IPS-NIHi7 (cell line): ENCODE measurements at regions not wholly inside any gene's neighbourhood (a gene's known extent, or its start where the extent isn't known, plus 50 kb on each side); places are given as distances from the start of the nearest gene placed in this dataset.
"Not testable (repeated sequence)": the region's sequence is repeated elsewhere in the genome, so short reads cannot be mapped to it uniquely, and the experiment has no call there.

Experiments used
- DNase-seq: peaks from one replicate; pipeline ENCODE4 v3.0.0; 2012; ENCODE audit warnings: mixed read lengths; ENCODE audit errors: extremely low spot score

DNA sequence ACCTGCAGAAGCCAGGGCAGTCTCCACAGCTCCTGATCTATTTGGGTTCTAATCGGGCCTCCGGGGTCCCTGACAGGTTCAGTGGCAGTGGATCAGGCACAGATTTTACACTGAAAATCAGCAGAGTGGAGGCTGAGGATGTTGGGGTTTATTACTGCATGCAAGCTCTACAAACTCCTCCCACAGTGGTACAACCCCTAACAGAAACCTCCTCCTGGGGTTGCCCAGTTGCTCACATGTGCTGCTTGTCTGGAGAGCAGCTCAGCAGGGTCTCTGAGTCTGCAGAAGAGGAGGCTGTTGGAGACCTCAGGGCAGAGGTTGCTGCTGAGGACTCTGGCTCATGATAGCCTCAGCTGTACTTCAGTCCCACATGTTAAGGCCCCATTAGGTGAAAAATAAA is 1269.1 kb downstream of the RPIA start:
- DNase-seq, result not testable (repeated sequence)

GRCh38 chr2:89968567-89968966 is 1277.1 kb downstream of the RPIA start:
- not testable (repeated sequence) for DNase-seq

- not testable (repeated sequence) for DNase-seq
Measured at GRCh38 chr2:89969190-89969589, 1277.7 kb downstream of the RPIA start.

GRCh38 chr2:89973849-89974248 is 1282.4 kb downstream of the RPIA start:
- not testable (repeated sequence) for DNase-seq

DNA sequence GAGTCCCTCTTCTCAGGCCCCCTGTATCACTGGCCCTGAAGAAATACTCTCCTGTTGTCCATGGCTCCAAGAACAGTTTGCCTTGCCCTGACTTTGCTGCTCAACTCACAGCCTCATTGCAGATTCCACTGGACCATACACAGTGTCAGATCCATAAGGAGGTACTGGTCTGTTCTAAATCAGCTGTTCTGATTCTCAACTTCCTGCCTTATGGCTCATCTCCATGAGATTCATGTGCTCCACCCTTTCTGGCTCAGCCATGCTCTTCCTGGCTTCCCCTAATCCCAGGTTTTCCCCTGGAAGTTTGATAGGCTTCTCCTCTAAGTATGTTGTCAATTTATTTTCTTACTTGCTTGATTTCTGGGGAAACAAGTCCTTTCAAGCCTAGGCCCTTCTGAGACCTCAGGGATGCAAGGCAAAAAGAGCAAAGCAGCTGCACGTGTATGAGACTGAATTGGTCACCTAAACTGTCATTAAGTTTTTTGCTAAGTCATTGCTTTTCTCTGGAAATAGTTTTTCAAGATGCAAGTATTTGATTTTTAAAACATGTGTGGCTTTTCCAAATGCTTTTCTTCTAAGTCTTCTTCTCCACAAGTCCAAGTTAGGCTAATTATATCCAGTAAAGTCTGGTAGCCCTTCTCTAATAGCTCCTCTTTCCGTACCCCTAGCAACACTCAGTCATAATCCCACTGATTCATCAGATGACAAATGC is 1288.5 kb downstream of the RPIA start:
- DNase-seq, result not testable (repeated sequence)

- not testable (repeated sequence) for DNase-seq
Measured at GRCh38 chr2:89982246-89982645, 1290.8 kb downstream of the RPIA start.

DNA sequence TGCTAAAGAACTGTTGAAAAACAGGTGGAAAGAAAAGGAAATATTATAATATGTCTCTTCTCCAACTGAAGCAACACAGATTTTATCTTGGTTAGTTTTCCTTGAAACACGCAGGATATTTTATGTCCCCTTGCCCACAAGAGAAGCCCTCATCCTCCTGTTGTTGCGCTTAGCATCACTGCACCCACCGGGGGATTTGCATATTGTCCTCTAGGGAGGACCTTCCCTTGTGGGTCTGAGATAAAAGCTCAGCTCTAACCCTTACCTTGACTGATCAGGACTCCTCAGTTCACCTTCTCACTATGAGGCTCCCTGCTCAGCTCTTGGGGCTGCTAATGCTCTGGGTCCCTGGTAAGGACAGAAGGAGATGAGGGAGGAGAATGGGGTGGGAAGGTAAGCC is 1294.2 kb downstream of the RPIA start:
- DNase-seq, result not testable (repeated sequence)

GRCh38 chr2:89986532-89986931 is 1295.1 kb downstream of the RPIA start:
- not testable (repeated sequence) for DNase-seq

GRCh38 chr2:89996779-89997178 is 1305.3 kb downstream of the RPIA start:
- not testable (repeated sequence) for DNase-seq

GRCh38 chr2:90004553-90004952 is 1313.1 kb downstream of the RPIA start:
- DNase-seq, result not testable (repeated sequence)

DNA sequence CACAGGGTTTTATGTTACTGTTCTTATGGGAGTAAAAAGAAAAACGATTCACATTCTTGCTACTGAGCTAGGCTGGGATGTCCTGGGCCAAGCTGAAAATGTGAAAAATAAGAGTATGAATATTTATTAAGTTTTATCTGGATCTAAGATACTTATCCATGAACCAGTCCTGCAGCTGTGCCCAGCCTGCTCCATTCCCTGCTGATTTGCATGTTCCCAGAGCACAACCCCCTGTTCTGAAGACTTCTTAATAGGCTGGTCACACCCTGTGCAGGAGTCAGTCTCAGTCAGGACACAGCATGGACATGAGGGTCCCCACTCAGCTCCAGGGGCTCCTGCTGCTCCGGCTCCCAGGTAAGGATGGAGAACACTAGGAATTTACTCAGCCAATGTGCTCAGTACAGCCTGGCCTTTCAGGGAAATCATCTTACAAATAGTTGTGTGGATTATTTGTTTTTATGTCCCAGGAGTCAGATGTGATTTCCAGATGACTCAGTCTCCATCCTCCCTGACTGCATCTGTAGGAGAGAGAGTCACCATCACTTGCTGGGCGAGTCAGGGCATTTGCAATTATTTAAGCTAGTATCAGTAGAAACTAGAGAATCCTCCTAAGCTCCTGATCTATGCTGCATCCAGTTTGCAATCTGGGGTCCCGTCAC is 1319.1 kb downstream of the RPIA start:
- DNase-seq, result not testable (repeated sequence)

DNA sequence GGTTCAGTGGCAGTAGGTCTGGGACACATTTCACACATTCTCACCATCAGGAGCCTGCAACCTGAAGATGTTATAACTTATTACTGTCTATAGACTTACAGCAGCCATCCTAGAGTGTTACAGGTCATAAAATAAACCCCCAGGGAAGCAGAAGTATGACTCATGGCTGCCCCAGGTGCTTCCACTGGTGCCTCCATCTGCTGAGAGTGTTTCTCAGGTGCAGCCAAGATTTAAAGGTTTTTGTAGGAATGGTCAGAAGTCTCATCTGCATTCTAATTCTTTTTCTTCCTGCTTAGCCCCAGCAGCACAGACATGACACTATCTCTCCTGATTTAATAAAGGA is 1319.6 kb downstream of the RPIA start:
- not testable (repeated sequence) for DNase-seq

GRCh38 chr2:90019908-90020307 is 1328.4 kb downstream of the RPIA start:
- not testable (repeated sequence) for DNase-seq

DNA sequence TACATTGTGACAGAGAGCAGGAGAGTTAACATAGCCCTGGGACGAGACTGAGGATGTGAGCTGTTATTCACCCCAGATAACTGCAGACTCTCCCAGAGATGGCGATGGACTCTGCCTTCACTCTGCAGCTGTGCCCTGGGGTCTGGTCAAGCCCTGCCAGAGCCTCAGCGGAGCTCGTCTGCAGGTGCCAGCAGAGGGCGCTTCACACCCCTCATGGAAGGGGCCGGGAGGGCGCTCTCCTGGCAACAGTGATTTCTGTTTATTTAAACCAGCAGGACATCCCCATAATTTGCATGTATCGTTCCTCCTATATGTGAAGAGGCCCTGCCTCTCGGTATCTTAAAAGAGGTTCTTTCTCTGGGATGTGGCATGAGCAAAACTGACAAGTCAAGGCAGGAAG is 1329.8 kb downstream of the RPIA start:
- not testable (repeated sequence) for DNase-seq

GRCh38 chr2:90027231-90027643 is 1335.8 kb downstream of the RPIA start:
- not testable (repeated sequence) for DNase-seq

GRCh38 chr2:90028381-90029079 is 1337.1 kb downstream of the RPIA start:
- not testable (repeated sequence) for DNase-seq

GRCh38 chr2:90029080-90029428 is 1337.6 kb downstream of the RPIA start:
- not testable (repeated sequence) for DNase-seq

DNA sequence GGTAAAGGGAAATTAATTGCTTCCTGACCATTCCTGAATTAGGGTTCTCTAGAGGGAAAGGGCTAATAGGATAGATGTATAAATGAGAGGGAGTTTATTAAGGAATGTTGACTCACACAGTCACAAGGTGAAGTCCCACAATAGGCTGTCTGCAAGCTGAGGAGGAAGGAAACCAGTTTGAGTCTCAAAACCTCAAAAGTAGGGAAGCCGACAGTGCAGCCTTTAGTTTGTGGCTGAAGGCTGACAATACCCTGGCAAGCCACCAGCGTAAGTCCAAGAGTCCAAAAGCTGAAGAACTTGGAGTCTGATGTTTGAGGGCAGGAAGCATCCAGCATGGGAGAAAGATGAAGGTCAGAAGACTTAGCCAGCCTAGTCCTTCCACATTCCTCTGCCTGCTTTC is 1340.8 kb downstream of the RPIA start:
- DNase-seq, result not testable (repeated sequence)

DNA sequence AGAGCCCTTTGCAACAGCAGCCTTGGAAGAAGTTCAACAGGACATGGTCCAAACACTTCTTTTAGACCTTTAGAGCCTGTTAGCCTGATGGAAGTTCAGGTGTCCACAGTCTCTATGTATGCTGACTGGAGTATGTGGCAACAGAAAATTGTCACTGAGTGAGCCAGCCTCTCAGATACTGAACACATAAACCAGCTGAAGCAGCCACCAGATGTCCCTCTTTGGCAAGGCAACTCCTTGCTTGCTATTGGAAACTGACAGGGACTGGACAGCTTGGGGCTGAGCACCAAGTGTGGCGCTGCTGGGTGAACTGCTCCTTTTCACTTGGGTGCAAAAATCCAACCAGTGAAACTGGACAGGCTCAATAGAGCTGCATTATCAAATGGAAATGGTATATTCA is 1344.9 kb downstream of the RPIA start:
- peak; percentile 12 for DNase-seq

DNA sequence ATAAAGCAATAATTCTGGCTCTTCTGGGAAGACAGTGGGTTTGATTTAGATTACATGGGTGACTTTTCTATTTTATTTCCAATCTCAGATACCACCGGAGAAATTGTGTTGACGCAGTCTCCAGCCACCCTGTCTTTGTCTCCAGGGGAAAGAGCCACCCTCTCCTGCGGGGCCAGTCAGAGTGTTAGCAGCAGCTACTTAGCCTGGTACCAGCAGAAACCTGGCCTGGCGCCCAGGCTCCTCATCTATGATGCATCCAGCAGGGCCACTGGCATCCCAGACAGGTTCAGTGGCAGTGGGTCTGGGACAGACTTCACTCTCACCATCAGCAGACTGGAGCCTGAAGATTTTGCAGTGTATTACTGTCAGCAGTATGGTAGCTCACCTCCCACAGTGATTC is 1347.6 kb downstream of the RPIA start:
- not testable (repeated sequence) for DNase-seq

- DNase-seq, result not testable (repeated sequence)
Measured at GRCh38 chr2:90047776-90048175, 1356.3 kb downstream of the RPIA start.

DNA sequence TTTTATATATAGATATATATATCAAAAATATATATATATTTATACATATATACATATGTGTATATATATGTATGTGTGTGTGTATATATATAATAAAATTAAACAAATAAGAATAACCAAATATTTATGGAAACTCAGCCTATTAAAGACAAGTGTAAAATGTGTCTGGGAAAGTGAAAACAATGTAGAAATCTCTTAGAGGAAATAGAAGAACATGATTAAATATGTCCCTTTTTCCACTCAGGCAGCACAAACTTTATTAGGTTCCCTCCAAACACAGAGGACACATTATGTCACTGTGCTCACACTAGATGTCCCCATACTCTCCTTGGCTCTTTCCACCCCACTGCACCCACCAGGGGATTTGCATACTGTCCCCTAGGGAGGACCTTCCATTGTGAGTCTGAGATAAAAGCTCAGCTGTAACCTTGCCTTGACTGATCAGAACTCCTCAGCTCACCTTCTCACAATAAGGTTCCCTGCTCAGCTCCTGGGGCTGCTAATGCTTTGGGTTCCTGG is 1360.7 kb downstream of the RPIA start:
- DNase-seq, result not testable (repeated sequence)
